Small intestine (tissue), 7 donors: ENCODE measurements at regions not wholly inside any gene's neighbourhood (a gene's known extent, or its start where the extent isn't known, plus 50 kb on each side); places are given as distances from the start of the nearest gene placed in this dataset.
A peak's percentile ranks its signal among the peaks of the same experiment; 100 is the strongest.

Source experiments
- DNase-seq, 2 donors: peaks; one replicate each; pipeline versions ENCODE4 v3.0.0 to v3.0.0-alpha.2; 2013
- FAIRE-seq: peaks from 2 replicates; lab custom pipeline; 2012; peaks lifted over from hg19 to GRCh38; lab: Jason Lieb, UNC
- H3K27ac ChIP-seq, 3 donors: one replicate each; pipeline ENCODE4 v1.5.1; 2013; ENCODE audit warnings: low read length in 2 of 3, mild to moderate bottlenecking in 2 of 3, control low read depth in 1 of 3, inconsistent platforms in 1 of 3, low read depth in 1 of 3, moderate library complexity in 1 of 3
- H3K27me3 ChIP-seq, 3 donors: one replicate each; pipeline ENCODE4 v1.6.1; 2013; ENCODE audit warnings: low read length in 3 of 3, inconsistent platforms in 1 of 3; ENCODE audit not compliant: control insufficient read depth in 3 of 3, insufficient read depth in 3 of 3
- H3K36me3 ChIP-seq, 3 donors: one replicate each; pipeline ENCODE4 v1.6.1; 2013; ENCODE audit warnings: low read length in 3 of 3, inconsistent platforms in 1 of 3, low read depth in 1 of 3, mild to moderate bottlenecking in 1 of 3, moderate library complexity in 1 of 3; ENCODE audit not compliant: control insufficient read depth in 3 of 3, insufficient read depth in 2 of 3
- H3K4me1 ChIP-seq, 3 donors: one replicate each; pipeline ENCODE4 v1.6.1; 2013; ENCODE audit warnings: low read length in 2 of 3, inconsistent platforms in 1 of 3, low read depth in 1 of 3, mild to moderate bottlenecking in 1 of 3, moderate library complexity in 1 of 3; ENCODE audit not compliant: control insufficient read depth in 3 of 3, insufficient read depth in 2 of 3
- H3K4me3 ChIP-seq, 3 donors: one replicate each; pipeline ENCODE4 v1.5.1; 2013; ENCODE audit warnings: low read length in 3 of 3, control low read depth in 1 of 3, inconsistent platforms in 1 of 3, low read depth in 1 of 3, mild to moderate bottlenecking in 1 of 3, moderate library complexity in 1 of 3
- H3K9me3 ChIP-seq, 2 donors: one replicate each; pipeline ENCODE4 v1.6.1; 2013; ENCODE audit warnings: low read depth in 1 of 2, low read length in 1 of 2; ENCODE audit not compliant: control insufficient read depth in 2 of 2, insufficient read depth in 1 of 2
- WGBS, 3 donors: extraction: QIAGEN DNeasy Blood & Tissue Kit; methylation state at CpG; one replicate each; pipeline ENCODE4 v1.1.7; 2013; 5-methylcytosine and 5-hydroxymethylcytosine counted together
- donor health status: healthy with polysubstance abuse.
- donor health status: control.
- donor health status: control.
- donor health status: Bipolar disorder and iron deficiency.
- donor health status: healthy.

- no peak overlapping the region for H3K27ac ChIP-seq
- no peak for DNase-seq
- H3K9me3 ChIP-seq: no peaks in the 10 kb centered on the region
- H3K27me3 ChIP-seq: no peaks in the 10 kb centered on the region
- 74 to 84% (median 84%) methylated on average over 16 of the region's 16 CpGs for WGBS, 3 donors
- H3K4me1 ChIP-seq: peaks cover 0 to 10% (median 0%) of the 10 kb centered on the region in 3 donors
- H3K4me3 ChIP-seq: no peak overlapping the region
- no peak for FAIRE-seq
- no peaks in the 10 kb centered on the region for H3K36me3 ChIP-seq
These were observed 202.8 kb downstream of the BAMBI start for GRCh38 chr10:28879875-28880682.

- WGBS, 3 donors: 69 to 84% (median 77%) methylated on average over 3 of the region's 3 CpGs
These were observed 203.3 kb downstream of the BAMBI start for GRCh38 chr10:28880683-28880950.

GRCh38 chr10:28881171-28881882, 204.0 kb downstream of the BAMBI start:
- no peaks in the 10 kb centered on the region for H3K9me3 ChIP-seq
- DNase-seq: no peak
- H3K27ac ChIP-seq: no peak overlapping the region
- WGBS, 3 donors: 7 to 40% (median 36%) methylated on average over 3 of the region's 3 CpGs
- no peak overlapping the region for H3K4me3 ChIP-seq
- H3K4me1 ChIP-seq: peaks cover 0 to 11% (median 0%) of the 10 kb centered on the region in 3 donors
- FAIRE-seq: peak; percentile 67
- H3K36me3 ChIP-seq: no peaks in the 10 kb centered on the region
- no peaks in the 10 kb centered on the region for H3K27me3 ChIP-seq

More at GRCh38 chr10:28880683-28880950, 203.3 kb downstream of the BAMBI start:
- no peaks in the 10 kb centered on the region for H3K36me3 ChIP-seq
- no peak overlapping the region for H3K4me3 ChIP-seq
- FAIRE-seq: no peak
- H3K27ac ChIP-seq: no peak overlapping the region
- DNase-seq: no peak
- no peaks in the 10 kb centered on the region for H3K9me3 ChIP-seq
- H3K4me1 ChIP-seq: peaks cover 0 to 11% (median 0%) of the 10 kb centered on the region in 3 donors
- H3K27me3 ChIP-seq: no peaks in the 10 kb centered on the region

- 63 to 86% (median 78%) methylated on average over 8 of the region's 8 CpGs for WGBS, 3 donors
- FAIRE-seq (no peak), DNase-seq (no peak)
- no peaks in the 10 kb centered on the region for H3K9me3 ChIP-seq
- no peaks in the 10 kb centered on the region for H3K27me3 ChIP-seq
- H3K4me3 ChIP-seq: no peak overlapping the region
- peaks cover 0 to 11% (median 0%) of the 10 kb centered on the region in 3 donors for H3K4me1 ChIP-seq
- H3K27ac ChIP-seq: peak overlapping the region in 1 of 3 donors; percentile 1
- no peaks in the 10 kb centered on the region for H3K36me3 ChIP-seq
These were observed 206.6 kb downstream of the BAMBI start for GRCh38 chr10:28883741-28884423.

GRCh38 chr10:28890121-28890950, 213.0 kb downstream of the BAMBI start:
- WGBS, 3 donors: 78 to 89% (median 89%) methylated on average over 5 of the region's 5 CpGs
- H3K27ac ChIP-seq: no peak overlapping the region
- H3K4me1 ChIP-seq: peaks cover 0 to 4% (median 0%) of the 10 kb centered on the region in 3 donors
- H3K36me3 ChIP-seq: no peaks in the 10 kb centered on the region
- H3K9me3 ChIP-seq: no peaks in the 10 kb centered on the region
- DNase-seq: no peak
- no peaks in the 10 kb centered on the region for H3K27me3 ChIP-seq
- FAIRE-seq: no peak
- no peak overlapping the region for H3K4me3 ChIP-seq

- Histone ChIP-seq H3K9me3 (no peaks in the 10 kb centered on the region), H3K36me3 (no peaks in the 10 kb centered on the region), H3K4me1 (peaks cover 0 to 4% (median 0%) of the 10 kb centered on the region in 3 donors), H3K4me3 (no peak overlapping the region), H3K27me3 (no peaks in the 10 kb centered on the region), H3K27ac (no peak overlapping the region)
- 72 to 80% (median 75%) methylated on average over 6 of the region's 6 CpGs for WGBS, 3 donors
- no peak for DNase-seq
- FAIRE-seq: no peak
These were observed 213.9 kb downstream of the BAMBI start for GRCh38 chr10:28891058-28891713.

GRCh38 chr10:28892818-28893547, 215.7 kb downstream of the BAMBI start:
- whole genome bisulfite sequencing, 3 donors: 72 to 85% (median 82%) methylated on average over 9 of the region's 9 CpGs
- H3K36me3 ChIP-seq: no peaks in the 10 kb centered on the region
- no peak for FAIRE-seq

More at GRCh38 chr10:28892818-28893547, 215.7 kb downstream of the BAMBI start:
- Histone ChIP-seq H3K9me3 (no peaks in the 10 kb centered on the region), H3K27ac (no peak overlapping the region), H3K4me3 (no peak overlapping the region), H3K27me3 (no peaks in the 10 kb centered on the region), H3K4me1 (peaks cover 0 to 4% (median 0%) of the 10 kb centered on the region in 3 donors)
- no peak for DNase-seq
